Stimulated activated naive CD4-positive, alpha-beta T cell (primary cell): ENCODE measurements at regions not wholly inside any gene's neighbourhood (a gene's known extent, or its start where the extent isn't known, plus 50 kb on each side); places are given as distances from the start of the nearest gene placed in this dataset.
"Not testable (repeated sequence)": the region's sequence is repeated elsewhere in the genome, so short reads cannot be mapped to it uniquely, and the experiment has no call there.

Experiments used
- DNase-seq, 6 experiments: peaks; one replicate each; lab custom pipeline; 2025; lab: John Stamatoyannopoulos, UW

GRCh38 chr9:129561594-129562281, 59.2 kb downstream of the C9orf50 start:
- no peak for DNase-seq

GRCh38 chr9:129560881-129561306, 60.0 kb downstream of the C9orf50 start:
- DNase-seq: no peak

GRCh38 chr9:129559506-129559881, 61.4 kb downstream of the C9orf50 start:
- no peak for DNase-seq

- no peak for DNase-seq
These were observed 62.1 kb downstream of the C9orf50 start for GRCh38 chr9:129558551-129559505.

GRCh38 chr9:129558063-129558550, 62.8 kb downstream of the C9orf50 start:
- DNase-seq: no peak

- DNase-seq: no peak
These were observed 63.5 kb downstream of the C9orf50 start for GRCh38 chr9:129557192-129558036.

- DNase-seq: no peak
These were observed 64.3 kb downstream of the C9orf50 start for GRCh38 chr9:129556491-129557191.

GRCh38 chr9:129555512-129556215, 65.2 kb downstream of the C9orf50 start:
- no peak for DNase-seq

- no peak for DNase-seq
These were observed 66.3 kb downstream of the C9orf50 start for GRCh38 chr9:129554649-129555048.

- DNase-seq: no peak
These were observed 67.6 kb downstream of the C9orf50 start for GRCh38 chr9:129553277-129553676.

- DNase-seq: no peak
These were observed 68.8 kb downstream of the C9orf50 start for GRCh38 chr9:129552064-129552463.

- no peak for DNase-seq
These were observed 69.4 kb downstream of the C9orf50 start for GRCh38 chr9:129551393-129551973.

GRCh38 chr9:129550977-129551376, 69.9 kb downstream of the C9orf50 start:
- DNase-seq: not testable (repeated sequence)

- DNase-seq: no peak
These were observed 70.6 kb downstream of the C9orf50 start for GRCh38 chr9:129550199-129550839.

- DNase-seq: no peak
These were observed 71.2 kb downstream of the C9orf50 start for GRCh38 chr9:129549684-129550083.

- no peak for DNase-seq
These were observed 71.8 kb downstream of the C9orf50 start for GRCh38 chr9:129549139-129549538.

GRCh38 chr9:129548571-129549135, 72.2 kb downstream of the C9orf50 start:
- no peak for DNase-seq

- DNase-seq: no peak
These were observed 72.9 kb downstream of the C9orf50 start for GRCh38 chr9:129547869-129548570.

- no peak for DNase-seq
These were observed 73.8 kb downstream of the C9orf50 start for GRCh38 chr9:129547063-129547462.
